ENCODE measurements at regions not wholly inside any gene's neighbourhood (a gene's known extent, or its start where the extent isn't known, plus 50 kb on each side); places are given as distances from the start of the nearest gene placed in this dataset.
A peak's percentile ranks its signal among the peaks of the same experiment; 100 is the strongest.
"Not testable (repeated sequence)": the region's sequence is repeated elsewhere in the genome, so short reads cannot be mapped to it uniquely, and the experiment has no call there.

GRCh38 chr17:71422968-71423367 is 697.9 kb upstream of the SOX9 start:
- DNase-seq = no peak

GRCh38 chr17:71423871-71424546 is 696.8 kb upstream of the SOX9 start:
- no peak for DNase-seq

GRCh38 chr17:71427801-71428200 is 693.0 kb upstream of the SOX9 start:
- DNase-seq = no peak

GRCh38 chr17:71428897-71429296 is 691.9 kb upstream of the SOX9 start:
- no peak for DNase-seq

DNA sequence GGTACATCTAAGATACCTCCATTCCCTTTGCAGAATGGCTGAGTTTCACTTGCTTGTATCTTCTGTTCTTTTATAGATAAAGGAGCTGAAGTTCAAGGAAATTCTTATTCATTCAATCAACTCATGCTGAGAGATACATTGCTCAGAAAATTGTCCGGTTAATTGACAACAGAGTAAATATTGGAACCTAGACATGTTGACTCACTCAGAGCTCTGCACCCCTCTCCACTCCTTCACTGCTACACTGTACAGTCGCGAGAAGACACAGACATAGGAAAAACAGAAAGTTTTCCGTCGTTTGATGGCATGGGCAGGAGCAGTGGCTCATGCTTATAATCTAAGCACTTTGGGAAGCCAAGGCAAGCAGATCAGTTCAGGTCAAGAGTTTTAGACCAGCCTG is 690.5 kb upstream of the SOX9 start:
- no peak for DNase-seq

DNA sequence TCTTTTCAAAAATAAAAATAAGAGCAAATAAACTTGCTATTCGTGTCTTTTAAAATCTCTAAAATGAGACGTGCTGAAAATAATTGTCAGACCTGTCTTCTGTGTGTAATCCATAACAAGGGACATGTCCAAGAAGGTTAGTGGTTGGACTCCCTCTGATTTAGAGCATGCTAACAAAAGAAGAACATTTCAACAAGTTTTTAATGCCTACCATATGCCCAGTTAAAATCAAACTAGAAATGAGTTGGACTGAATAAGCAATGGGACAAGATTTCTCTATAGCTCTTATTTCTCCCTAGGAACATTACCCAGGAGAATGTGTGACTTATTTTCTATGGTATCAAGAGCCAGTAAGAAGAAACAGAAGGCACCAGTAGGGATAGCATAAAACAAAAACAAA is 689.7 kb upstream of the SOX9 start:
- DNase-seq = no peak

DNA sequence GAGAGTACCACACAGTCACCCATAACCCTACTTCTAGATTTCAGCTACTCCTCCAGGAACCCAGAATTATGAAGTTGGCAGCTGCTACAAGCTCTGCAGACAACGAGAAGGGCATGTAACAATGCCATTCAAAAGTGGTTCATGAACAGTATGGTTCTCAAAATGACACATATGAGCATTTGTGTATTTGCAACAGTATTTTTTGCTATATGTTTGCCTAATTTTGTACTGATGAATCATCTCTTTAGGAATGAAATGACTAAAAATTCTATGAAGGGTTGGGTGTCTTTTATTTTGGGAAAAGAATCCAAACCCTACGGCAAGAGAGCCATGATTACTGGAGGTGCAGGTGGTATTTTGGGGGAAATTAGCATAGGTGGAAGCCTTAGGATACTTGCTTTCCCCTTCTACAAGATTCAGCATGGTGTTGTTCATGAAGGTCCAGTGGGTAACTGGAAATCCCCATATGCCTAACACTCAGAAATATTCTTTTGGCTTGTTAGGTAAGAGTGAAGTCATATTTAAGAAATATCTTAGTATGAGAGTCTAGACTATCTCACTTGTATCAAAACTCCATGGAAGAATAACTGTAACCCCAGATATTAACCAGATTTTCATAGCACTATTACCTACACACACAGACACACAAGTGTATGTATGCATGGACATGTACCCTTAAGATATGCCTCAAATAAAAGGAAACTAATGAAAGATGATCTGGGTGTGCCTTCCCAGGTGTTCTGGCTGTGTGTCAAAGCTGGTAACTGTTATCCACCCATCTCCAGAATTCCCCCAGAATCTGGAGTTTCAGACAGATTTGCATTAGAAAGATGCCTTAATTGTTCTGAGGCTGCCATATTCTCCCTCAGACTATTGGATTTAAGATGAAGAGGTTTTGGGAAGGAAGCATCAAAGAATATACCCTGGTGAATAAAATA is 688.2 kb upstream of the SOX9 start:
- no peak for DNase-seq

GRCh38 chr17:71434716-71435115 is 686.1 kb upstream of the SOX9 start:
- no peak for DNase-seq

GRCh38 chr17:71436479-71436878 is 684.3 kb upstream of the SOX9 start:
- DNase-seq = no peak

GRCh38 chr17:71437166-71437565 is 683.7 kb upstream of the SOX9 start:
- DNase-seq = no peak

DNA sequence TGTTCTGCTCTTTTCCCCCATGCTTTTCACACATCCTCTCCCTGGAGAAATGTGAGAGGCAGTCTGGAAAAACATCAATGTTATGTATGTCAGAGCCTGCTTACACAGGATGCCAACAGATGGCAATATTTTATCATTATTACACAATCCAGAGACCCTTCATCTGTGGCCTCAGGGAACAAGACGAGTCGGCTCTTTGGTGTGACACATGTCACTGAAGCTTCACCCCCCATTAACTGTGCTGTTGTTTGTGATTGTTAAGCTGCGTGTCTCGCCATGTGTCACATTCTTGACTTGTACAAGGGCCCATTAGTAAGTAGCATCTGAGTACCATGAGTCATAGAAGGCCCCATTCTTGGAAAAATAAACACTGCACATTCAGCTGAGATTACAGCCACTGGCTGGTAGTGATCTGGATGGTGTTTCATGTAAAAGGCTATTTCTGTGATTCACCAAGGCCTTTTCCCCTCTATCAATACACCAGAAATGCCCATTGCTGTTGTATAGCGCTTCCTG is 682.1 kb upstream of the SOX9 start:
- DNase-seq = peak; percentile 63

DNA sequence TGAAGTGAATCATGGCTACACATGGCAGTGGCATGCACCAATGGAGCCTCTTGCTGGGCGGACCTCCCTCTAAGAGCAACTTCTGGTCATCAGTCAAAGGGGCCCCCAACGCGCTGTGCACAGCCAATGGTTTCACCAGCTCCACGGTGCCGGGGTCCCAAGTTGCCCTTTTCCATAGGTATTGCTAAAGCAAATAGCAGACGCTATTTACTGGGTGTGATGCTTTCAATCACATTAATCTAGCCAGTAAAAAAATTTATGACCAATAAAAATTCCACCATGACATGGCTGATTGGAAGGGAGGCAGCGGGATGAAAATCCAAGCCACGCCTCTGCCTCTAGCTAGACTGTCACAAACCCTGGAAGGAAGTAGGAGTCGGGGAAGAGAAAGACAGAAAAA is 680.3 kb upstream of the SOX9 start:
- DNase-seq = no peak

- no peak for DNase-seq
Observed at GRCh38 chr17:71441098-71441497, 679.7 kb upstream of the SOX9 start.

GRCh38 chr17:71444078-71444477 is 676.7 kb upstream of the SOX9 start:
- no peak for DNase-seq

- no peak for DNase-seq
Observed at GRCh38 chr17:71446645-71447437, 674.0 kb upstream of the SOX9 start.

- no peak for DNase-seq
Observed at GRCh38 chr17:71447644-71448043, 673.2 kb upstream of the SOX9 start.

DNA sequence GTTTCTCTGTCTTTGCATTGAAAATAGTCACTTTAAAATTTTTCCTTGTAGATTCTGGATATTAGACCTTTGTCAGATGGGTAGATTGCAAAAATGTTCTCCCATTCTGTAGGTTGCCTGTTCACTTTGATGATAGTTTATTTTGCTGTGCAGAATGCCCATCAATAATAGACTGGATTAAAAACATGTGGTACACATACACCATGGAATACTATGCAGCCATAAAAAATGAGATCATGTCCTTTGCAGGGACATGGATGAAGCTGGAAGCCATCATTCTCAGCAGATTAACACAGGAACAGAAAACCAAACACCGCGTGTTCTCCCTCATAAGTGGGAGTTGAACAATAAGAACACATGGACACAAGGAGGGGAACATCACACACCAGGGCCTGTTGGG is 670.2 kb upstream of the SOX9 start:
- DNase-seq = not testable (repeated sequence)

GRCh38 chr17:71453876-71454422 is 666.9 kb upstream of the SOX9 start:
- DNase-seq = no peak

DNA sequence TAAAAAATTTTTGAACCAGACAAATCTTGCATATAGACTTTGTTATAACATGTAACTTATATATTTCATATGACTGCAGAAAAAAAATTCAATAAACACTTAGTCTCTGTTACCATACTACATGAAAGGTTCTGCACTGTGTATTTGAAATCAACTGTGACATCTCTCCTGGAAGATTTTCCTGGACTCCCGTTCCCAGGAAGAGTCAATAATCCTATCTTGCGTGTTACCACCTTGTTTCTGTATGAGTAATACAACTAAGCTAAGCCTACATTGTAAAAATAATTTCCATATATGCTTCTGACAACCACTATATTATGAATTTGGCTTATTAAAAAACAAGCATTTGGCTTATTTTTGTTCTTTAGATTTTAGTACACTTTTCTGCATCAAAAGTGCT is 665.6 kb upstream of the SOX9 start:
- no peak for DNase-seq

GRCh38 chr17:71458322-71458721 is 662.5 kb upstream of the SOX9 start:
- DNase-seq = no peak

DNA sequence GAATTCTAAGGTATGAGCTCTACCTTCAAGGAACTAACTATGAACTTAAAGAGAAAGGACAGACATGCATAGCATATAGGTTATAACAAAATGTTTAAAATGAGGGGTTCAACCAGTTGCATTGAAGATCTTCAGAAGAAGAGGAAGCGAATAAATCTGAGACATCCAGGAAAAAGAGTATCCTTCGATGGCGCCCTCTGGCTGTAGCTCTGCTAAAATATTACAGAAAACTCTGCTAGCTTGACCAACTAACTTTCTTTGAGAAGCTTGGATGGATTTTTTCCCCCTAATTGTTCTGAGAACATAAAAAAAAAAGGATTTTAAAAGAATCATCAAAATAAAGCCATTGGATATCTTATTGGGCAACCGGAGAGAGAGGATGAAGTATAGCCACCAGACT is 659.9 kb upstream of the SOX9 start:
- no peak for DNase-seq

GRCh38 chr17:71461498-71462169 is 659.2 kb upstream of the SOX9 start:
- DNase-seq = peak; percentile 76
